Endothelial cell (in vitro differentiated cells): ENCODE measurements at regions not wholly inside any gene's neighbourhood (a gene's known extent, or its start where the extent isn't known, plus 50 kb on each side); places are given as distances from the start of the nearest gene placed in this dataset.
A peak's percentile ranks its signal among the peaks of the same experiment; 100 is the strongest.

Experiments used
- DNase-seq: peaks from one replicate; pipeline ENCODE4 v3.0.0; 2021; ENCODE audit warnings: low spot score
- H3K27ac Mint-ChIP-seq: one replicate; pipeline ENCODE4 v1.8.0; 2021; ENCODE audit warnings: mixed read lengths, inconsistent platforms; ENCODE audit not compliant: unreplicated experiment
- H3K27me3 Mint-ChIP-seq: one replicate; pipeline ENCODE4 v1.8.0; 2021; ENCODE audit warnings: mild to moderate bottlenecking, moderate library complexity, mixed read lengths, inconsistent platforms; ENCODE audit not compliant: unreplicated experiment
- H3K36me3 Mint-ChIP-seq: one replicate; pipeline ENCODE4 v1.8.0; 2021; ENCODE audit warnings: mild to moderate bottlenecking, low read depth, mixed read lengths, inconsistent platforms; ENCODE audit not compliant: unreplicated experiment
- H3K4me1 Mint-ChIP-seq: one replicate; pipeline ENCODE4 v1.8.0; 2021; ENCODE audit warnings: mild to moderate bottlenecking, mixed read lengths, inconsistent platforms; ENCODE audit not compliant: unreplicated experiment
- H3K4me3 Mint-ChIP-seq: one replicate; pipeline ENCODE4 v1.8.0; 2021; ENCODE audit warnings: mild to moderate bottlenecking, mixed read lengths, inconsistent platforms; ENCODE audit not compliant: unreplicated experiment
- H3K9me3 Mint-ChIP-seq: one replicate; pipeline ENCODE4 v1.8.0; 2021; ENCODE audit warnings: mixed read lengths, inconsistent platforms; ENCODE audit not compliant: unreplicated experiment
- CTCF ChIP-seq: fragments of 200-600 bp; sonication (generic); IDR thresholded peaks from one replicate; pipeline ENCODE4 v1.5.0; 2021; ENCODE audit warnings: antibody characterized with exemption; ENCODE audit not compliant: unreplicated experiment

GRCh38 chr11:95499516-95500135 is 268.6 kb upstream of the SESN3 start:
- no peak for DNase-seq
- H3K36me3 Mint-ChIP-seq: no peaks in the 10 kb centered on the region
- no peaks in the 10 kb centered on the region for H3K9me3 Mint-ChIP-seq
- TF ChIP-seq CTCF: no peak
- peak overlapping the region; percentile 2 for H3K27ac Mint-ChIP-seq
- peaks cover 14% of the 10 kb centered on the region for H3K4me1 Mint-ChIP-seq
- peaks cover 3% of the 10 kb centered on the region for H3K27me3 Mint-ChIP-seq
- H3K4me3 Mint-ChIP-seq: no peak overlapping the region

GRCh38 chr11:95498722-95499425 is 267.9 kb upstream of the SESN3 start:
- Mint-ChIP-seq H3K27me3 (peaks cover 3% of the 10 kb centered on the region), H3K36me3 (no peaks in the 10 kb centered on the region), H3K4me3 (no peak overlapping the region), H3K9me3 (no peaks in the 10 kb centered on the region), H3K4me1 (peaks cover 14% of the 10 kb centered on the region), H3K27ac (peak overlapping the region; percentile 2)
- DNase-seq: peak; percentile 24
- TF ChIP-seq CTCF: no peak

- H3K27ac Mint-ChIP-seq: no peak overlapping the region
These were observed 265.9 kb upstream of the SESN3 start for GRCh38 chr11:95496901-95497300.

GRCh38 chr11:95495706-95496105 is 264.7 kb upstream of the SESN3 start:
- no peak for TF ChIP-seq CTCF
- no peak for DNase-seq
- Mint-ChIP-seq H3K4me1 (peaks cover 8% of the 10 kb centered on the region), H3K4me3 (no peak overlapping the region), H3K36me3 (no peaks in the 10 kb centered on the region), H3K27me3 (no peaks in the 10 kb centered on the region), H3K9me3 (no peaks in the 10 kb centered on the region), H3K27ac (no peak overlapping the region)

More at GRCh38 chr11:95496901-95497300, 265.9 kb upstream of the SESN3 start:
- Mint-ChIP-seq H3K27me3 (no peaks in the 10 kb centered on the region), H3K9me3 (no peaks in the 10 kb centered on the region), H3K36me3 (no peaks in the 10 kb centered on the region), H3K4me1 (peaks cover 8% of the 10 kb centered on the region), H3K4me3 (no peak overlapping the region)
- no peak for DNase-seq
- no peak for TF ChIP-seq CTCF

GRCh38 chr11:95494856-95495255 is 263.9 kb upstream of the SESN3 start:
- no peak overlapping the region for H3K27ac Mint-ChIP-seq
- DNase-seq: no peak
- no peaks in the 10 kb centered on the region for H3K27me3 Mint-ChIP-seq
- H3K4me3 Mint-ChIP-seq: no peak overlapping the region
- H3K9me3 Mint-ChIP-seq: no peaks in the 10 kb centered on the region
- peaks cover 8% of the 10 kb centered on the region for H3K4me1 Mint-ChIP-seq
- no peaks in the 10 kb centered on the region for H3K36me3 Mint-ChIP-seq
- TF ChIP-seq CTCF: no peak
